ENCODE measurements at regions not wholly inside any gene's neighbourhood (a gene's known extent, or its start where the extent isn't known, plus 50 kb on each side); places are given as distances from the start of the nearest gene placed in this dataset.

DNA sequence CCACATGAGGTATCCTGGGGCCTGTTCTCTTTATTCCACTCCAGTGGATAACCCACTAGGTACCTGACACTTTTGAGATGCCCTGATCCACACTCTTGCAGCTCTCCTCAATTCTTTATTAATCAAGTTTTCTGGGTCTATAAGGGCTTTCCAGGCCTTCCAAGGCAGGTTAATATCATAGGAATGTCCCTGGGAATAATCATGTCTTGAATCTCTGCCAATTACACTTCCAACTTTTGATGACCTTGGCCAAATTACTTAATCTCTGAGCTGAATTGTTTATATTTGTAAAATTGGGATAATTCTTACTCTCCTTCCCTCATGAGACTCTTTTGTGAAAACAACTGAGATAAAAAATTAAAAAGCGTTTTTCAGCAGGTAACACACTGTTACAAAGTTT lies 881.7 kb downstream of the MCTP2 start:
- TF ChIP-seq, protein P1, sequence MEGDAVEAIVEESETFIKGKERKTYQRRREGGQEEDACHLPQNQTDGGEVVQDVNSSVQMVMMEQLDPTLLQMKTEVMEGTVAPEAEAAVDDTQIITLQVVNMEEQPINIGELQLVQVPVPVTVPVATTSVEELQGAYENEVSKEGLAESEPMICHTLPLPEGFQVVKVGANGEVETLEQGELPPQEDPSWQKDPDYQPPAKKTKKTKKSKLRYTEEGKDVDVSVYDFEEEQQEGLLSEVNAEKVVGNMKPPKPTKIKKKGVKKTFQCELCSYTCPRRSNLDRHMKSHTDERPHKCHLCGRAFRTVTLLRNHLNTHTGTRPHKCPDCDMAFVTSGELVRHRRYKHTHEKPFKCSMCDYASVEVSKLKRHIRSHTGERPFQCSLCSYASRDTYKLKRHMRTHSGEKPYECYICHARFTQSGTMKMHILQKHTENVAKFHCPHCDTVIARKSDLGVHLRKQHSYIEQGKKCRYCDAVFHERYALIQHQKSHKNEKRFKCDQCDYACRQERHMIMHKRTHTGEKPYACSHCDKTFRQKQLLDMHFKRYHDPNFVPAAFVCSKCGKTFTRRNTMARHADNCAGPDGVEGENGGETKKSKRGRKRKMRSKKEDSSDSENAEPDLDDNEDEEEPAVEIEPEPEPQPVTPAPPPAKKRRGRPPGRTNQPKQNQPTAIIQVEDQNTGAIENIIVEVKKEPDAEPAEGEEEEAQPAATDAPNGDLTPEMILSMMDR (IDR thresholded peaks at IDR 0.05) = no peak

DNA sequence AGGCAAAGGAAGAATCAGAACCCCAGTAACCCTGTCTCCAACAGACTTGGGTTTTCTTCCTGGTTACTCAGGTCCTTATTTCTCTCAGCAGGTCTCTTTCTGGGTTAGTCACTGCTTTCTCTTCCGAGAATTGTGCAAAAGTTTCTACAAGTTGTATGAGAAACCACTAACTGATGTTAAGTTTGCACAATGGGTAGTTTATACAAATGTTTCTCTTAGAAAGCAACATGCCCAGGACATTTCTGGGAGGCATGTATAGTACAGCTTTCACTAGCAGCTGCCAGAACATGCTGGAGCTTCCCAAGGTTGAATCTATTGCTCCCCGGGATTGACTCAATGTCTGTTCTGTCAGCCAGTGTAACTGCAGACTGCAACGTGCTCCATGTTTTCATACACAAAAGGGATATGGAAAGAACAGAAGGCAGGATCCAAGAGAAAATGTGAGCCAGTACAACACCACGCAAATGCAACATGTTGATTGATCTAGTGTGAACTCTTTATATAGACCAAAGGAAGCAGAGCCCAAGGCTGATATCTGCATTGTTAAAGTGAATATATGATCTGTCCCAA lies 887.8 kb downstream of the MCTP2 start:
- TF ChIP-seq, protein P1 (IDR thresholded peaks at IDR 0.05) = no peak

DNA sequence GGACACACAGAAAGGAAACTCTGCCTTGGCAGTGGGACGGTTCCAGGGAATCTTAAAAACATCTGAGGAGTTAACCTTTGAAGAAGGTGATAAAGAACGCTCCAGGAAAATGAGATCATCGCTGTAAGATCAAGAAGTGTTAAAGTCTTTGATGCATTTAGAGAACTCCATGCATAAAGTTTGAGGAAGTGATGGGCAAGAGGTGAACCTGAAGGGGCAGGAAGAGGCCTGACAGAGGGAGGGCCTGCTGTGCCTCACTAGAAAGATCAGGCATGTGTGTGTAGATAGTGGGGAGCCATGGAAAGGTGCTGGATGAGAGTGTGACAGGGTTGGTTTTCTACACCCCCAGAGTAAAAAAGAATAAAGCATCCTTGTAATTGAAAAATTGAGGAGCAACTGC lies 889.2 kb downstream of the MCTP2 start:
- TF ChIP-seq, protein P1 (IDR thresholded peaks at IDR 0.05) = no peak

DNA sequence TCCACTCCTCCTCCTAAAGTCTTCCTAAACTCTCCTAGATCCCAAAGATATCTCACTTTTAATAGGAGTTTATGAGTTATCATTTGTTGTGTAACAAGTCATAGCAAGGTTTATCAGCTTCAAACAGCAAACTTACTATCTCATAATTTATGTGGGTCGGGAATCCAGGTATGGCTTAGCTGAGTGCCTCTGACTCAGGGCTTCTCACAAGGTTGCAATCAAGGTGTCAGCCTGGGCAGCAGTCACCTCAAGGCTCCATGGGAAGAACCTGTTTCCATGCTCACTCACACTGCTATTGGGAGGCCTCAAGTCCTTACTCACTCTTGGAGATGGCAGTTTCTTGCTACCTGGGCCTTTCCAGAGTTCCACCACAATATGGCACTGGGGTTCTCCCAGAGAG lies 889.8 kb downstream of the MCTP2 start:
- TF ChIP-seq, protein P1 (IDR thresholded peaks at IDR 0.05) = no peak

DNA sequence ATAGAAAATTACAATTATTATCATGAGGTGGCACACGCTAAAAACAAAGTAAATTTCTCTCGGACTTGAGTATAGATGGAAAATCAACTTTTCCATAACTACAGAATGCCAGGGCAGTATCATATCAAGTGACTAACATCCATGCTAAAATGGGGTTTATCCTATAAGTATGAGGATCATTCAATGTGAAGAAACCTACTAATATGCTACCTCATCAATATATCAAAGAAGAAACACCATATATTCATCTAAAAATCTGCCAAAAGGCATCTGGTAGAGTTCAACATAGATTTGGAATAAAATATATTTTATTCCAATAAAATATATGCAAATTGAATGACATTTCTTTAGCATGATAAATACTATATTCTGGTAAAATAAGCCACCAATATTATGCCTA lies 894.4 kb downstream of the MCTP2 start:
- TF ChIP-seq, protein P1 (IDR thresholded peaks at IDR 0.05) = no peak

DNA sequence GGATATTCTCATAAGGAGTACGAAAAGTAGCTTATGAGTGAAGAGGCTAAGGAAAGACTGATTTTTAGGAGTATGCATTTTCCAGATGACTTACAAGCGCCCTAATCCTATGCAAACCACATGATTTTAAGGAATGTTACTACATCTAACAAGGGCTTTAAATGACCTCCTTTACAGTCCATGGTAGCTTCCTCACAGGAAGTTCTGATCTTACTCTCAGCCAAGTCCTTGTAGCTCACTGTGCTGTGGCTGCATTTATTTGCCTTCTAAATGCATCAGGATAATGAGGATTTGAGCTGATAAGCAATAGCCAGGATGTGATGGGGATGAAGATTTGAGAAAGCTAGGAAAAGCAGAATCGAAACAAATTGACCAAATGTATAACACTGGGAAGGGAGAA lies 896.0 kb downstream of the MCTP2 start:
- TF ChIP-seq, protein P1 (IDR thresholded peaks at IDR 0.05) = no peak

DNA sequence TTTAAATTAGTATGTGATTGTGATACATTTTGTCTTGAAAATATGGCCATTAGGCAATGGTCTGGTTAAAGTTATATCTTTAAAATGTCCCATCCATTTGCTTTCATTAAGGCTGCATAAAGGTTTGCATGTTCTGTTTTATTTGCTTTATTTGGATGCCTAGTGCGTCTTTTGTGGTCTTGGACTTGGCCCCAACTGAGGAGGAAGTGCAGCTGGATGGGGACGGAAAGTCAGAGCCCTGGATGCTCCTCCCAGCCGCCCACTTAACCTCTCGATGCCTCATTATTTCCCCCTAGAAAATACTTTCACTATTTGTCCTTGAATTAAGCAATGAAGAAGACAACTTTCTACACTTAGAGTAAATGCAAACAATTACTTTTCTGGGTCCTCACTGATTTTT lies 898.2 kb downstream of the MCTP2 start:
- TF ChIP-seq, protein P1 (IDR thresholded peaks at IDR 0.05) = no peak

DNA sequence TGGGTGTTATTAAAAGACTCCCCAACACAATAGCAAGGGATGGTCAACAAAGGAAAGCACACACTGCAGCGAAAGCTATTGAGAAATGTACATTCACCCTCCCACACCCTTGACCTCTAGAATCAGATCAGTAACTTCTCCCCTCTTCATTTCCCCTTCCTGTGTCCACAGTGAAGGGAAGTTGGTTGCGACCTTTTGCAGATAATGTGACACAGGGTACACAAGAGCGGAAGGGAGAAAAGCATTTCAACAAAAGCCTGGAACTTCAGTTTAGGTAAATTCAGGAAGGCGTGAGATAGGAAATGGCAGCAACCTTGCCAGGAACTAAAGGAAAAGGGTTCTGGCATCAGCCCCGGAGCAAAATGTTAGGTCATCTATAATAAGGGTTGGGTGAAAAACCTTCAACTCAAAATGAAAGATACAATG lies 899.8 kb downstream of the MCTP2 start:
- TF ChIP-seq, protein P1 (IDR thresholded peaks at IDR 0.05) = no peak
